SK-N-SH treated with all-trans-retinoic acid at 6 μM for 48 hours (cell line): ENCODE measurements at regions not wholly inside any gene's neighbourhood (a gene's known extent, or its start where the extent isn't known, plus 50 kb on each side); places are given as distances from the start of the nearest gene placed in this dataset.
A peak's percentile ranks its signal among the peaks of the same experiment; 100 is the strongest.

ENCODE experiments used
- ATAC-seq: fragments of 200-7000 bp; cut with Tn5 transposase; 3 replicates; pipeline ENCODE4 v1.9.1; 2020; ENCODE audit warnings: mild to moderate bottlenecking, moderate library complexity
- ARNTL ChIP-seq: fragments of 450-650 bp; formaldehyde crosslinking; IDR thresholded peaks from 2 replicates; pipeline ENCODE4 v1.5.0; 2020; ENCODE audit warnings: low read depth, mild to moderate bottlenecking, moderate library complexity, borderline replicate concordance
- BACH2 ChIP-seq: fragments of 250-450 bp; sonication (Bioruptor Pico); IDR thresholded peaks from 2 replicates; pipeline ENCODE4 v1.9.0; 2021; ENCODE audit warnings: mild to moderate bottlenecking, borderline replicate concordance
- CSDC2 ChIP-seq: fragments of 250-450 bp; sonication (Bioruptor Pico); IDR thresholded peaks from 2 replicates; pipeline ENCODE4 v1.5.0; 2020; ENCODE audit warnings: mild to moderate bottlenecking, moderate library complexity
- CSRNP3 ChIP-seq: fragments of 250-450 bp; sonication (Bioruptor Pico); IDR thresholded peaks from 2 replicates; pipeline ENCODE4 v1.5.1; 2021; ENCODE audit warnings: mild to moderate bottlenecking, moderate library complexity
- ESRRG ChIP-seq: fragments of 250-450 bp; sonication (Bioruptor Pico); IDR thresholded peaks from 2 replicates; pipeline ENCODE4 v1.6.1; 2021; ENCODE audit warnings: mild to moderate bottlenecking
- OSR1 ChIP-seq: fragments of 250-450 bp; sonication (Bioruptor Pico); IDR thresholded peaks from 2 replicates; pipeline ENCODE4 v1.8.0; 2022; ENCODE audit warnings: moderate library complexity, mild to moderate bottlenecking, inconsistent platforms
- PATZ1 ChIP-seq: fragments of 250-450 bp; sonication (Bioruptor Pico); IDR thresholded peaks from 2 replicates; pipeline ENCODE4 v1.8.0; 2020; ENCODE audit warnings: mild to moderate bottlenecking, moderate library complexity, borderline replicate concordance
- POU6F1 ChIP-seq: fragments of 250-450 bp; sonication (Bioruptor Pico); IDR thresholded peaks from 2 replicates; pipeline ENCODE4 v1.8.0; 2021; ENCODE audit warnings: low read depth, mild to moderate bottlenecking, moderate library complexity, borderline replicate concordance
- PPARA ChIP-seq: fragments of 250-450 bp; sonication (Bioruptor Pico); IDR thresholded peaks from 2 replicates; pipeline ENCODE4 v1.5.0; 2020; ENCODE audit warnings: mild to moderate bottlenecking, borderline replicate concordance
- RARB ChIP-seq: fragments of 250-450 bp; sonication (Bioruptor Pico); IDR thresholded peaks from 2 replicates; pipeline ENCODE4 v1.8.0; 2021; ENCODE audit warnings: mild to moderate bottlenecking, moderate library complexity
- TOX ChIP-seq: fragments of 250-450 bp; sonication (Bioruptor Pico); IDR thresholded peaks from 2 replicates; pipeline ENCODE4 v1.8.0; 2021; ENCODE audit warnings: mild to moderate bottlenecking, moderate library complexity, borderline replicate concordance
- TSHZ2 ChIP-seq: fragments of 250-450 bp; sonication (Bioruptor Pico); IDR thresholded peaks from 2 replicates; pipeline ENCODE4 v1.5.0; 2020; ENCODE audit warnings: mild to moderate bottlenecking, moderate library complexity
- ZC3H10 ChIP-seq: fragments of 250-450 bp; sonication (Bioruptor Pico); IDR thresholded peaks from 2 replicates; pipeline ENCODE4 v1.5.1; 2021; ENCODE audit warnings: mild to moderate bottlenecking, moderate library complexity
- ZFP3 ChIP-seq: fragments of 250-450 bp; sonication (Bioruptor Pico); IDR thresholded peaks from 2 replicates; pipeline ENCODE4 v1.5.0; 2020; ENCODE audit warnings: mild to moderate bottlenecking, moderate library complexity
- ZFP30 ChIP-seq: fragments of 450-650 bp; formaldehyde crosslinking; IDR thresholded peaks from 2 replicates; pipeline ENCODE4 v1.5.0; 2022; ENCODE audit warnings: mild to moderate bottlenecking, moderate library complexity
- ZNF565 ChIP-seq: fragments of 450-650 bp; formaldehyde crosslinking; conservative IDR thresholded peaks from 2 replicates; pipeline ENCODE4 v1.5.0; 2020; ENCODE audit warnings: low read depth, mild to moderate bottlenecking, moderate library complexity
- ZNF70 ChIP-seq: fragments of 450-650 bp; formaldehyde crosslinking; IDR thresholded peaks from 2 replicates; pipeline ENCODE4 v1.5.0; 2020; ENCODE audit warnings: mild to moderate bottlenecking, moderate library complexity
- ZNF8 ChIP-seq: fragments of 450-650 bp; formaldehyde crosslinking; IDR thresholded peaks from 2 replicates; pipeline ENCODE4 v1.5.0; 2020; ENCODE audit warnings: mild to moderate bottlenecking, moderate library complexity
- TF ChIP-seq, protein P1 (sequence below): fragments of 250-450 bp; sonication (Bioruptor Pico); IDR thresholded peaks from 2 replicates; pipeline ENCODE4 v1.5.1; 2020; ENCODE audit warnings: low read depth, mild to moderate bottlenecking, moderate library complexity

DNA sequence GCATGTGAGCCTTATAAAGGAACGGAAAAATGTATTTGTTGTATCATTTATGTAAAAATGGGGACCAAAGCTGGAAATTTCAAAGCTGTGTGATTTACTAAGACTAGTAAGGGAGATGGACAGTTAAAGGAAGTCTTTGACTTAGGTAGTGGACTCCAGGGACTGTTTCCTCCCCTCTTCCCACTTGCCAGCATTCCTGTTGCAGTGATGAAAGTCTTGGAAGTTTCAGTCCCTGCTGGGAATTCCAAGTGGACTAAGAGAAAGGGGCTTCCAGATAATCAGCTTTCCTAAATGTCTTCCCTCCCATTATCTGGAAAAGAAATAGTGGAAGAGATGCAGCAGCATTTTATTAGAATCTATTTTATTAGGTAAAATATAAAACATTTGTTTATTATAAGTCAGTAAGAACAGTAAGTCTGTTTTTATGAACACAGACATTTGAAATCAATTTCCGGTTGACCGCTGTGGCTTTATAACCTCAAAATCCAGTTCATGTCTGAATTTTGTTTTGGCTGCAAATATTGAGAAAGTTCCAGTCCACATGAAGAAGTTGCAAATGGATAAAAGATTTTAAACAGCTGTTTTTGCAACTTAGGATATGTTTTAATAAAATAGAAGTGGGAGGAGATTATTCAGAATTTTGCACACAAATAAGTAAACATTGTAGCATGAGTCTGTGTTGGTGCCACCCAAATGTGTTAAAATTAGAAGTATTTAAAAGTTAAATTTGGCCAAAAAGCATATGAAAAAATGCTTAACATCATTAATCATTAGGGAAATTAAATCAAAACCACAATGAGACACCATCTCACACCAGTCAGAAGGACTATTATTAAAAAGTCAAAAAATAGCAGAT is 141.8 kb downstream of the IL20RB start:
- no peak for ATAC-seq

DNA sequence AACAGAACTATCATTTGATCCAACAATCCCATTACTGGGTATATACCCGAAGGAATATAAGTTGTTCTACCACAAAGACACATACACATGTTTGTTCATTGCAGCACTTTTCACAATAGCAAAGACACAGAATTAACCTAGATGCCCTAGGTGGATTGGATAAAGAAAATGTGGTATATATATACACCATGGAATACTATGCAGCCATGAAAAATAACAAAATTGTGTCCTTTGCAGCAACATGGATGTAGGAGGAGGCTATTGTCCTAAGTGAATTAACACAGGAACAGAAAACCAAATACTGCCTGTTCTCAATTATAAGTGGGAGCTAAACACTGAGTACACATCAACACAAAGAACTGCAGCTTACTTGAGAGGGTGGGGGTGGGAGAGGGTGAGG is 142.5 kb downstream of the IL20RB start:
- TF ChIP-seq PATZ1: no peak
- peak; percentile 76; the same call in 1 of the 2 replicates for TF ChIP-seq ZNF8
- TF ChIP-seq CSDC2 (CRISPR knock-in tag): no peak
- ATAC-seq: no peak

More for the DNA sequence above, 141.8 kb downstream of the IL20RB start:
- TF ChIP-seq ZNF565 (CRISPR knock-in tag) (no peak), ARNTL (CRISPR knock-in tag) (no peak), ZFP3 (no peak), BACH2 (CRISPR knock-in tag) (no peak), TOX (CRISPR knock-in tag) (no peak), ESRRG (CRISPR knock-in tag) (no peak), CSDC2 (CRISPR knock-in tag) (no peak), PPARA (CRISPR knock-in tag) (no peak), ZNF8 (no peak), ZC3H10 (CRISPR knock-in tag) (no peak), OSR1 (CRISPR knock-in tag) (no peak), CSRNP3 (CRISPR knock-in tag) (no peak), PATZ1 (no peak), ZFP30 (no peak), POU6F1 (CRISPR knock-in tag) (no peak), TSHZ2 (CRISPR knock-in tag) (no peak), ZNF70 (CRISPR knock-in tag) (no peak), RARB (no peak)
- TF ChIP-seq, protein P1, sequence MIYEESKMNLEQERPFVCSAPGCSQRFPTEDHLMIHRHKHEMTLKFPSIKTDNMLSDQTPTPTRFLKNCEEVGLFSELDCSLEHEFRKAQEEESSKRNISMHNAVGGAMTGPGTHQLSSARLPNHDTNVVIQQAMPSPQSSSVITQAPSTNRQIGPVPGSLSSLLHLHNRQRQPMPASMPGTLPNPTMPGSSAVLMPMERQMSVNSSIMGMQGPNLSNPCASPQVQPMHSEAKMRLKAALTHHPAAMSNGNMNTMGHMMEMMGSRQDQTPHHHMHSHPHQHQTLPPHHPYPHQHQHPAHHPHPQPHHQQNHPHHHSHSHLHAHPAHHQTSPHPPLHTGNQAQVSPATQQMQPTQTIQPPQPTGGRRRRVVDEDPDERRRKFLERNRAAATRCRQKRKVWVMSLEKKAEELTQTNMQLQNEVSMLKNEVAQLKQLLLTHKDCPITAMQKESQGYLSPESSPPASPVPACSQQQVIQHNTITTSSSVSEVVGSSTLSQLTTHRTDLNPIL (CRISPR knock-in tag): no peak
